ENCODE measurements at regions not wholly inside any gene's neighbourhood (a gene's known extent, or its start where the extent isn't known, plus 50 kb on each side); places are given as distances from the start of the nearest gene placed in this dataset.

DNA sequence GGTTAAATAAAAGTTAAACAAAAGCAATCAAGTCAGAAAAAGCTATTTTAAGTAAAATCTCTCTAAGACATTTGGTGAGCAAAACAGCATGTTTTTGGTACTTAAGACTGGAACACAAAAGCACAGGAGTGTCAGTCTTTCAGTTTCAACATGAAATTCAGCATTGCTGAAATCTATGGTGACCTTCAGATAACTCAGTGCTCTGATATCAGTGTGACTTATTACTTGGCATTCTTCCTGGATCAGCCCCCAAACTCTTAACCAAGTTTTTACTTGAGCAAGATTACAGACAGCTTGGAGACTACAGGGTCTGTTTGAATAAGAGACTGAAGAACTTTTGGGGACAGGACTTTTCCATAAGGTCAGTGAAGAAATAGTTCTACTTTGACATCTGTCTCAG lies 437.2 kb downstream of the RAPGEF2 start:
- H3K9me3 ChIP-seq (ENCODE audit: insufficient read depth in 2 of 2, low read depth in 1 of 2, low read length in 1 of 2) = peaks cover 8 to 11% of the 10 kb centered on the region in 2 experiments; a peak in 3 of 4 replicates
- H3K79me2 ChIP-seq (ENCODE audit: control insufficient read depth in 1 of 2, insufficient read depth in 2 of 2, low read length in 2 of 2) = no peaks in the 10 kb centered on the region
- no peak overlapping the region for H2BK20ac ChIP-seq (ENCODE audit: low read length)
- DNase-seq (ENCODE audit: low read depth in 1 of 2, low spot score in 2 of 2) = no peak
- no peak overlapping the region for H4K8ac ChIP-seq (ENCODE audit: extremely low read depth, insufficient read depth, low read length)
- H3K56ac ChIP-seq (replicated peaks; ENCODE audit: insufficient read length, low read depth, low read length) = no peak overlapping the region
- no peak overlapping the region for H2AK5ac ChIP-seq (ENCODE audit: low read depth, low read length)
- peak overlapping the region; percentile 33; the same call in 1 of the 2 replicates for H3K18ac ChIP-seq (ENCODE audit: extremely low read depth, low read length)
- H3K4me2 ChIP-seq (ENCODE audit: insufficient read depth in 1 of 2, low read depth in 2 of 2, low read length in 2 of 2) = no peak overlapping the region; a peak in 1 of 4 replicates
- H4K20me1 ChIP-seq (replicated peaks in 1 of 2; ENCODE audit: control insufficient read depth in 1 of 2, insufficient read depth in 2 of 2, low read length in 2 of 2) = no peaks in the 10 kb centered on the region
- no peak overlapping the region for H2BK12ac ChIP-seq (ENCODE audit: low read depth, low read length)
- H3K9ac ChIP-seq (replicated peaks in 1 of 4; ENCODE audit: extremely low read depth in 1 of 4, low read depth in 3 of 4, low read length in 3 of 4) = no peak overlapping the region
- no peak for TF ChIP-seq KDM4A (IDR thresholded peaks at IDR 0.05; ENCODE audit: low read depth, low read length, severe bottlenecking)
- no peak for TF ChIP-seq TAF7 (optimal IDR thresholded peaks at IDR 0.05; ENCODE audit: borderline replicate concordance, low read depth, low read length)
- TF ChIP-seq SIRT6 (IDR thresholded peaks at IDR 0.05; ENCODE audit: low read length) = no peak
- TF ChIP-seq TAF1 (IDR thresholded peaks at IDR 0.05; ENCODE audit: low read depth, low read length) = no peak
- no peak for TF ChIP-seq JUND (IDR thresholded peaks at IDR 0.05; ENCODE audit: low read length)
- no peak for TF ChIP-seq SAP30 (IDR thresholded peaks at IDR 0.05; ENCODE audit: insufficient read depth, insufficient replicate concordance, low read length)
- no peak for TF ChIP-seq CHD1 (IDR thresholded peaks at IDR 0.05; ENCODE audit: low read depth, low read length)
- no peak for TF ChIP-seq RFX5 (IDR thresholded peaks at IDR 0.05; ENCODE audit: borderline replicate concordance, low read depth, low read length)
- no peak for TF ChIP-seq SUZ12 (IDR thresholded peaks at IDR 0.05; ENCODE audit: low read length)
- TF ChIP-seq NANOG (IDR thresholded peaks at IDR 0.05; ENCODE audit: insufficient read depth, low read depth, low read length, poor library complexity, severe bottlenecking) = no peak
- TF ChIP-seq RNF2 (IDR thresholded peaks at IDR 0.05; ENCODE audit: borderline replicate concordance, low read depth, low read length, missing control alignments, poor library complexity, severe bottlenecking) = no peak
- no peak for TF ChIP-seq ZNF274 (IDR thresholded peaks at IDR 0.05; ENCODE audit: borderline replicate concordance, extremely low read depth, low read length)
- no peaks in the 10 kb centered on the region; a peak in 2 of 8 replicates for H3K36me3 ChIP-seq (ENCODE audit: control insufficient read depth in 2 of 4, insufficient read depth in 4 of 4, low read length in 3 of 4)
- no peak overlapping the region for H3K4ac ChIP-seq (replicated peaks; ENCODE audit: insufficient read length, low read depth, low read length)
- no peak overlapping the region for H2BK120ac ChIP-seq (replicated peaks; ENCODE audit: low read depth, low read length)
- H3K14ac ChIP-seq (ENCODE audit: insufficient read length) = no peak overlapping the region
- no peak overlapping the region for H4K91ac ChIP-seq (replicated peaks; ENCODE audit: insufficient read length, low read length)
- no peak overlapping the region for H2BK5ac ChIP-seq (ENCODE audit: low read depth, low read length)
- H4K5ac ChIP-seq (ENCODE audit: insufficient read length, low read depth, low read length) = no peak overlapping the region
- H3K23ac ChIP-seq (ENCODE audit: insufficient read length) = no peak overlapping the region
- FAIRE-seq = no peak
- no peak overlapping the region for H3K4me3 ChIP-seq (ENCODE audit: extremely low read depth in 1 of 4, insufficient read depth in 2 of 4, low read depth in 3 of 4, low read length in 4 of 4)
- peaks cover 3 to 9% (median 4%) of the 10 kb centered on the region in 4 experiments; a peak in 4 of 7 replicates for H3K4me1 ChIP-seq (replicated peaks in 1 of 4; ENCODE audit: control insufficient read depth in 3 of 4, insufficient read depth in 4 of 4, low read length in 3 of 4)
- POLR2A ChIA-PET (ENCODE audit: partially characterized antibody) = no interaction called here
- H2BK15ac ChIP-seq (ENCODE audit: low read length) = no peak overlapping the region
- no peaks in the 10 kb centered on the region for H3K27me3 ChIP-seq (replicated peaks in 1 of 4; ENCODE audit: control insufficient read depth in 3 of 4, extremely low read depth in 1 of 4, insufficient read depth in 3 of 4, low read length in 3 of 4)
- CTCF ChIA-PET (ENCODE audit: partially characterized antibody) = interaction anchor here (0.6 to 1.3 kb wide), 3 partner anchors 14 to 225 kb away, joined by 3 read pairs; no protein-coding TSS in a partner anchor
- no peaks in the 10 kb centered on the region; the same call in 1 of the 2 replicates for H3K23me2 ChIP-seq (ENCODE audit: low read depth, low read length)
- no peaks in the 10 kb centered on the region for H3K79me1 ChIP-seq (ENCODE audit: low read depth, low read length)
- H2AFZ ChIP-seq (ENCODE audit: low read length) = no peak overlapping the region
- H3K27ac ChIP-seq (ENCODE audit: low read depth, low read length) = no peak overlapping the region

Data from H1 (cell line).